Pancreas (tissue), 10 donors: ENCODE measurements at regions not wholly inside any gene's neighbourhood (a gene's known extent, or its start where the extent isn't known, plus 50 kb on each side); places are given as distances from the start of the nearest gene placed in this dataset.

Source experiments
- ATAC-seq, 4 donors: fragments of 200-7000 bp; cut with Tn5 transposase; one replicate each; pipeline versions ENCODE4 v1.8.0 to v1.9.1; 2020; ENCODE audit warnings: mild to moderate bottlenecking in 4 of 4, moderate library complexity in 4 of 4
- DNase-seq, 6 donors: peaks; one replicate each; pipeline ENCODE4 v3.0.0-alpha.2; 2020
- FAIRE-seq: peaks from 2 replicates; lab custom pipeline; 2012; peaks lifted over from hg19 to GRCh38; lab: Jason Lieb, UNC
- H3K27ac ChIP-seq, 4 donors: fragments of 200-600 bp; sonication (generic); 1 replicate in 3 of 4; 2 replicates in 1 of 4; pipeline versions ENCODE4 v1.5.0 to v1.8.0; 2020
- H3K27me3 ChIP-seq, 4 donors: fragments of 200-600 bp; one replicate each; pipeline ENCODE4 v1.8.0; 2021
- H3K36me3 ChIP-seq, 3 donors: fragments of 200-600 bp; sonication (generic) in 1 of 3; one replicate each; pipeline versions ENCODE4 v1.5.0 to v1.8.0; 2020 to 2021
- H3K4me1 ChIP-seq, 3 donors: fragments of 200-600 bp; one replicate each; pipeline ENCODE4 v1.8.0; 2021
- H3K4me3 ChIP-seq, 4 donors: fragments of 200-600 bp; sonication (generic) in 2 of 4; one replicate each; pipeline versions ENCODE4 v1.5.0 to v1.8.0; 2020 to 2021
- H3K9me3 ChIP-seq, 4 donors: fragments of 200-600 bp; one replicate each; pipeline ENCODE4 v1.8.0; 2021
- WGBS, 2 donors: extraction: QIAGEN DNeasy Blood & Tissue Kit; methylation state at CpG; one replicate each; pipeline ENCODE4 v1.1.7; 2013; 5-methylcytosine and 5-hydroxymethylcytosine counted together
- intact Hi-C, 3 donors: fragments of 100-400 bp; cut with DNase I; formaldehyde crosslinking; loops; one replicate each; pipeline versions ENCODE4 v1.11.1 to v1.14.2; 2022
- TF ChIP-seq, protein P1 (sequence below), 4 donors: fragments of 200-600 bp; sonication (generic) in 3 of 4; IDR thresholded peaks; one replicate each; pipeline versions ENCODE4 v1.5.0 to v1.8.0; 2021; ENCODE audit warnings: antibody characterized with exemption in 4 of 4
- donor health status: healthy with polysubstance abuse.
- donor health status: DM: no; HTN: no; CAD: no; lungs with moderate emphysema.
- donor health status: DM: no; HTN: no; CAD: no.
- donor health status: control.
- donor health status: control.
- donor health status: Bipolar disorder and iron deficiency.
- donor health status: DM: yes; HTN: yes; CAD: no.
- donor health status: DM: no; HTN: no; CAD: no.
- donor health status: DM: no; HTN: no; CAD: no.
- donor health status: DM: yes; HTN: yes; CAD: no.

DNA sequence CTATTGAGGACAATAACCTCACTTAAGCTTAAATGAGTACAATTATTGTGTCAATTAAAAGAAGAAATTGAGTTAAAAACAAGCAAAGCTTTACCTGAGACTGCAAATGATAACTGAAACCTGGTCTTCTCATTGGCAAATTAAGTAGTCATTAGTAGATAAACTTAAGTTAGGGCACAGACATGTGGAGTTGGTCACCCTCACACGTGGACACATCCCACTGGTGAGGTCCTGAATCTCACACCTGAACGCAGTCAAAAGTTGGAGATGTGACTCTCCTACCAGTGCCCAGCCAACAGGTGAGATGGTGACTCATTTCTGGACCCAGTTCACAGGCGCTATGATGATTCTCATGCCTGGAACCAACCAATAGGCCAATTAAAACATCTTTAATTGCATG is 311.6 kb downstream of the FOXL1 start:
- no peaks in the 10 kb centered on the region for H3K4me1 ChIP-seq
- FAIRE-seq (no peak), DNase-seq (no peak), ATAC-seq (no peak)
- no peak overlapping the region for H3K4me3 ChIP-seq
- intact Hi-C loops: no loop called here
- H3K36me3 ChIP-seq: no peaks in the 10 kb centered on the region
- TF ChIP-seq, protein P1, sequence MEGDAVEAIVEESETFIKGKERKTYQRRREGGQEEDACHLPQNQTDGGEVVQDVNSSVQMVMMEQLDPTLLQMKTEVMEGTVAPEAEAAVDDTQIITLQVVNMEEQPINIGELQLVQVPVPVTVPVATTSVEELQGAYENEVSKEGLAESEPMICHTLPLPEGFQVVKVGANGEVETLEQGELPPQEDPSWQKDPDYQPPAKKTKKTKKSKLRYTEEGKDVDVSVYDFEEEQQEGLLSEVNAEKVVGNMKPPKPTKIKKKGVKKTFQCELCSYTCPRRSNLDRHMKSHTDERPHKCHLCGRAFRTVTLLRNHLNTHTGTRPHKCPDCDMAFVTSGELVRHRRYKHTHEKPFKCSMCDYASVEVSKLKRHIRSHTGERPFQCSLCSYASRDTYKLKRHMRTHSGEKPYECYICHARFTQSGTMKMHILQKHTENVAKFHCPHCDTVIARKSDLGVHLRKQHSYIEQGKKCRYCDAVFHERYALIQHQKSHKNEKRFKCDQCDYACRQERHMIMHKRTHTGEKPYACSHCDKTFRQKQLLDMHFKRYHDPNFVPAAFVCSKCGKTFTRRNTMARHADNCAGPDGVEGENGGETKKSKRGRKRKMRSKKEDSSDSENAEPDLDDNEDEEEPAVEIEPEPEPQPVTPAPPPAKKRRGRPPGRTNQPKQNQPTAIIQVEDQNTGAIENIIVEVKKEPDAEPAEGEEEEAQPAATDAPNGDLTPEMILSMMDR (IDR thresholded peaks at IDR 0.05): no peak
- H3K27ac ChIP-seq: no peak overlapping the region
- H3K9me3 ChIP-seq: no peaks in the 10 kb centered on the region
- 73 to 81% methylated on average over 3 of the region's 3 CpGs for WGBS, 2 donors
- H3K27me3 ChIP-seq: peaks cover 0 to 17% (median 2%) of the 10 kb centered on the region in 4 donors

DNA sequence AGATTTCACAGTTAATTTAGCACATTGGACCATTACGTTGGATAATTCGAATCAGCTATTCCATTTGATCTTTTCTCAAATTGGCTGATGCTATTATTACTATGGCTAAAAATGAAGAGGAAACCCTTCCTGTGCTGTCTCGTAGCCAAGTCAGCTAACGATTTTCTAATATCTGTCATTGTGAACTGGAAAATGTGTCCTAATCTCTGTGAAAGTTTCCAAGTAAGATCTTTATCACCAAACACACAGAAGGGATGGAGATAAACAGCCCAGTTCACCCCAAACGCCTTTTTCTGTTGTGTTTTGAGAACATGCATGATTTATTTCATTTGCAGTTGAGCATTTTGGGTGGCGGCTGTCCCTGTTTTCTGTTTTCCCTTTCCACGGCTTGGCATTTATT is 312.8 kb downstream of the FOXL1 start:
- no peaks in the 10 kb centered on the region for H3K4me1 ChIP-seq
- 55 to 70% methylated on average over 7 of the region's 7 CpGs for WGBS, 2 donors
- H3K4me3 ChIP-seq: no peak overlapping the region
- H3K36me3 ChIP-seq: no peaks in the 10 kb centered on the region
- ATAC-seq (no peak), FAIRE-seq (no peak), DNase-seq (no peak)
- intact Hi-C loops: no loop called here
- no peak overlapping the region for H3K27ac ChIP-seq
- H3K27me3 ChIP-seq: peaks cover 0 to 17% (median 2%) of the 10 kb centered on the region in 4 donors
- H3K9me3 ChIP-seq: no peaks in the 10 kb centered on the region
- TF ChIP-seq, protein P1 (IDR thresholded peaks at IDR 0.05): no peak

DNA sequence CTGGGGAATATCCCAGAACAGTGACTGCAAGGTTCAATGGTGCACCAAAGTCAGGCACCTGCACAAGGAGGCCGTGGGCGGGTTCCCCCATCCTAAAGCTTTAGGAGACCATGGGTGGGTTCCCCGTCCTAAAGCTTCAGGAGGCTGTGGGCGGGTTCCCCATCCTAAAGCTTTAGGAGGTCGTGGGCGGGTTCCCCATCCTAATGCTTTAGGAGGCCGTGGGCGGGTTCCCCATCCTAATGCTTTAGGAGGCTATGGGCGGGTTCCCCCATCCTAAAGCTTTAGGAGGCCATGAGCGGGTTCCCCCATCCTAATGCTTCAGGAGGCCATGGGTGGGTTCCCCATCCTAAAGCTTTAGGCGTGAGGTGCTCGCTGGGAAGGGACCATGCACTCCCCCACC is 313.3 kb downstream of the FOXL1 start:
- H3K36me3 ChIP-seq: no peaks in the 10 kb centered on the region
- TF ChIP-seq, protein P1 (IDR thresholded peaks at IDR 0.05): no peak
- no peak for DNase-seq
- H3K4me1 ChIP-seq: no peaks in the 10 kb centered on the region
- intact Hi-C loops: no loop called here
- ATAC-seq: no peak
- 70 to 87% methylated on average over 12 of the region's 12 CpGs for WGBS, 2 donors
- peaks cover 0 to 17% (median 2%) of the 10 kb centered on the region in 4 donors for H3K27me3 ChIP-seq
- no peak for FAIRE-seq
- H3K4me3 ChIP-seq: no peak overlapping the region
- H3K27ac ChIP-seq: no peak overlapping the region
- no peaks in the 10 kb centered on the region for H3K9me3 ChIP-seq

DNA sequence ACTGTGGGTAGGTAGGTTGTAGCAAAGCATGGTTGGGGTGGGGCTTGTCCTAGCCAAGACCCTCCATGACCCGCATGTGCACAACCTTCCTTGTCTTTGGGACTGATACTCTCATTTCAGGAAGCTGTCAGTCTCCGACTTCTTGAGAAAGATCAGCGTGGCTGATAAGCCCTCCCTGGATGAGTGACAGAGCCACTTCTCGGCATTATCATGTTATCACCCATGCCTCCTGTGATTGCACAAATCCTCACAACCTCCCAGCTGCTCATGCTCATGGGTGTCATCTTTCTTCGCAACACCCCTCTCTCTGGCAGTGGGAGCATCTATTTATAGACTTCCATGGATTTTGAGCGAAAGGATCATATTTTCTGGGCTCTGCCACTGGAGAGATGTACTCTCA is 314.2 kb downstream of the FOXL1 start:
- intact Hi-C loops: no loop called here
- no peak overlapping the region for H3K4me3 ChIP-seq
- H3K4me1 ChIP-seq: no peaks in the 10 kb centered on the region
- 53 to 57% methylated on average over 6 of the region's 6 CpGs for WGBS, 2 donors
- H3K27me3 ChIP-seq: peaks cover 0 to 17% (median 2%) of the 10 kb centered on the region in 4 donors
- no peaks in the 10 kb centered on the region for H3K36me3 ChIP-seq
- no peaks in the 10 kb centered on the region for H3K9me3 ChIP-seq
- H3K27ac ChIP-seq: no peak overlapping the region
- no peak for DNase-seq
- TF ChIP-seq, protein P1 (IDR thresholded peaks at IDR 0.05): no peak
- ATAC-seq: no peak
- no peak for FAIRE-seq

DNA sequence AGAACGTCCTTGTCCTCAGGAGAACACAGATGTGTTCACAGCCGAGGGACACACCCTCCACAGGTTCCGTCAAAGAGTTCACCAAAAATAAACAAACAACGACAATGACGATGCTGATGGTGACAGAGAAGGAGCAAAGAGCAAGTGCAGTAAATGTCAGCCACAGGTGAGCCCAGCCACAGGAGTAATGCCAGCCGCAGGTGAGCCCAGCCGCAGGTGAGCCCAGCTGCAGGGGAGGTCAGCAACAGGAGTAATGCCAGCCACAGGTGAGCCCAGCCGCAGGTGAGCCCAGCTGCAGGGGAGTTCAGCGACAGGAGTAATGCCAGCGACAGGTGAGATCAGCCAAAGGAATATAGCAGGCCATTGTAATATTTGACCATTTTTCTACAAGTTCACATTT is 315.2 kb downstream of the FOXL1 start:
- Histone ChIP-seq H3K4me3 (no peak overlapping the region), H3K27me3 (peaks cover 0 to 17% (median 2%) of the 10 kb centered on the region in 4 donors), H3K9me3 (no peaks in the 10 kb centered on the region), H3K36me3 (no peaks in the 10 kb centered on the region), H3K27ac (no peak overlapping the region), H3K4me1 (no peaks in the 10 kb centered on the region)
- no peak for FAIRE-seq
- TF ChIP-seq, protein P1 (IDR thresholded peaks at IDR 0.05): no peak
- peak in 1 of 6 donors; percentile 11 for DNase-seq
- 25 to 29% methylated on average over 10 of the region's 10 CpGs for WGBS, 2 donors
- intact Hi-C loops: no loop called here
- ATAC-seq: no peak
